Testis (tissue), 2 donors: ENCODE measurements at regions not wholly inside any gene's neighbourhood (a gene's known extent, or its start where the extent isn't known, plus 50 kb on each side); places are given as distances from the start of the nearest gene placed in this dataset.

Experiments used
- POLR2A ChIP-seq: fragments of 450-650 bp; IDR thresholded peaks from one replicate; pipeline ENCODE4 v1.6.1; 2017; ENCODE audit warnings: antibody characterized with exemption, mild to moderate bottlenecking, moderate library complexity
- TF ChIP-seq, protein P1 (sequence below), 3 experiments: fragments of 450-650 bp in 2 of 3; fragments of 200-600 bp in 1 of 3; sonication (generic) in 1 of 3; IDR thresholded peaks; one replicate each; pipeline ENCODE4 v1.5.1; 2016 to 2019; ENCODE audit warnings: antibody characterized with exemption in 3 of 3, mild to moderate bottlenecking in 2 of 3, moderate library complexity in 1 of 3

DNA sequence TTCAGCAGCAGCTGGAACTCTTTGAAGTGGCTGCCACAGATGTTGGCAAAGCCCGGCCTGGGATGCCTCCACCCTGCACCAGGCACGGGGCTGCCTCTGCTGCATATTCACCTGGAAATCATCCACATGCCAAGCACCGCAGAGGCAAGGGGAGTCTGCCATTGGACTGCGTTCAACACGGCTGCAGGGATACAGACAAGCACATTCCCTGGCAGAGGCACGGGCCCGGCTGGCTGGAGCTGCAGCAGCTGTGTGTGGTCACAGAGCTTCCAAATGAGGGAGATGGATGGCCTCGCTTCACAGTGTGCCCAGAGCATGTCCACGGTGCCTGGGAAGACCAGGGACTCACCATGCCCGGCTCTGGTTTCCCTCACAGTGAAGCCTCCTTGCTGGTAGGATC lies 1378.9 kb downstream of the TBC1D22A start:
- TF ChIP-seq, protein P1, sequence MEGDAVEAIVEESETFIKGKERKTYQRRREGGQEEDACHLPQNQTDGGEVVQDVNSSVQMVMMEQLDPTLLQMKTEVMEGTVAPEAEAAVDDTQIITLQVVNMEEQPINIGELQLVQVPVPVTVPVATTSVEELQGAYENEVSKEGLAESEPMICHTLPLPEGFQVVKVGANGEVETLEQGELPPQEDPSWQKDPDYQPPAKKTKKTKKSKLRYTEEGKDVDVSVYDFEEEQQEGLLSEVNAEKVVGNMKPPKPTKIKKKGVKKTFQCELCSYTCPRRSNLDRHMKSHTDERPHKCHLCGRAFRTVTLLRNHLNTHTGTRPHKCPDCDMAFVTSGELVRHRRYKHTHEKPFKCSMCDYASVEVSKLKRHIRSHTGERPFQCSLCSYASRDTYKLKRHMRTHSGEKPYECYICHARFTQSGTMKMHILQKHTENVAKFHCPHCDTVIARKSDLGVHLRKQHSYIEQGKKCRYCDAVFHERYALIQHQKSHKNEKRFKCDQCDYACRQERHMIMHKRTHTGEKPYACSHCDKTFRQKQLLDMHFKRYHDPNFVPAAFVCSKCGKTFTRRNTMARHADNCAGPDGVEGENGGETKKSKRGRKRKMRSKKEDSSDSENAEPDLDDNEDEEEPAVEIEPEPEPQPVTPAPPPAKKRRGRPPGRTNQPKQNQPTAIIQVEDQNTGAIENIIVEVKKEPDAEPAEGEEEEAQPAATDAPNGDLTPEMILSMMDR (IDR thresholded peaks at IDR 0.05), result no peak
- no peak for TF ChIP-seq POLR2A
